Tibial artery (tissue), 4 donors: ENCODE measurements at regions not wholly inside any gene's neighbourhood (a gene's known extent, or its start where the extent isn't known, plus 50 kb on each side); places are given as distances from the start of the nearest gene placed in this dataset.

Source experiments
- DNase-seq, 2 donors: peaks; one replicate each; pipeline ENCODE4 v3.0.0-alpha.2; 2019
- H3K27ac ChIP-seq, 2 donors: fragments of 200-600 bp; sonication (generic) in 1 of 2; 1 replicate in 1 of 2; 2 replicates in 1 of 2; pipeline ENCODE4 v1.5.1; 2018 to 2019; ENCODE audit warnings: mild to moderate bottlenecking in 1 of 2
- H3K27me3 ChIP-seq, 2 donors: fragments of 200-600 bp; sonication (generic) in 1 of 2; one replicate each; pipeline versions ENCODE4 v1.5.1 to v1.6.0; 2016 to 2019
- H3K36me3 ChIP-seq, 3 donors: fragments of 200-600 bp; sonication (generic) in 2 of 3; one replicate each; pipeline ENCODE4 v1.5.1; 2016 to 2019; ENCODE audit warnings: mild to moderate bottlenecking in 2 of 3
- H3K4me1 ChIP-seq, 4 donors: fragments of 200-600 bp; sonication (generic) in 2 of 4; 1 replicate in 3 of 4; 2 replicates in 1 of 4; pipeline ENCODE4 v1.5.1; 2016 to 2019
- H3K4me3 ChIP-seq, 2 donors: fragments of 200-600 bp; sonication (generic) in 1 of 2; 1 replicate in 1 of 2; 2 replicates in 1 of 2; pipeline ENCODE4 v1.5.1; 2018 to 2019; ENCODE audit warnings: mild to moderate bottlenecking in 2 of 2
- H3K9me3 ChIP-seq, 3 donors: fragments of 200-600 bp; sonication (generic) in 1 of 3; one replicate each; pipeline ENCODE4 v1.5.1; 2016 to 2019
- intact Hi-C: fragments of 100-400 bp; cut with DNase I; formaldehyde crosslinking; loops from one replicate; pipeline ENCODE4 v1.15.0; 2023; ENCODE audit warnings: low total_unique reads
- TF ChIP-seq, protein P1 (sequence below), 2 experiments: fragments of 200-600 bp in 1 of 2; fragments of 450-650 bp in 1 of 2; IDR thresholded peaks; one replicate each; pipeline ENCODE4 v1.5.1; 2017 to 2019; ENCODE audit warnings: antibody characterized with exemption in 2 of 2, mild to moderate bottlenecking in 1 of 2, moderate library complexity in 1 of 2

DNA sequence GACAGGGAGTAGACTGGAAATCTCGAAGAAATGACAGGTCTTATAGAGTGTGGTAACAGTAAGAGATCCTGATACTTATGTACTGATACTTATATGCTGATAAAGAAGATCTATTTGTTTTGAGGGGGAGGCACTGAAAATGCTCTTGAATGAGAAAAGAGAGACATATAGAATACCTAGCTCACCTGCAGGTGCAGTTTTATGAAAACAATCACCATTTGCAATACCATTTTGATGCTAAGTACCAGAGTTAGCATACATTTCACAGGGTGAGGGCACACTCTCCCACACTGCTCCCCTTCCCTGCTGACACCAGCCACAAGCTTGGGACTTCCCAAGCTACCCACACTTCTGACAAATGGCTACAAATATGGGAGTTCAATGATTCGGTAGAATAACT is 1490.1 kb upstream of the IGFBP7 start:
- TF ChIP-seq, protein P1, sequence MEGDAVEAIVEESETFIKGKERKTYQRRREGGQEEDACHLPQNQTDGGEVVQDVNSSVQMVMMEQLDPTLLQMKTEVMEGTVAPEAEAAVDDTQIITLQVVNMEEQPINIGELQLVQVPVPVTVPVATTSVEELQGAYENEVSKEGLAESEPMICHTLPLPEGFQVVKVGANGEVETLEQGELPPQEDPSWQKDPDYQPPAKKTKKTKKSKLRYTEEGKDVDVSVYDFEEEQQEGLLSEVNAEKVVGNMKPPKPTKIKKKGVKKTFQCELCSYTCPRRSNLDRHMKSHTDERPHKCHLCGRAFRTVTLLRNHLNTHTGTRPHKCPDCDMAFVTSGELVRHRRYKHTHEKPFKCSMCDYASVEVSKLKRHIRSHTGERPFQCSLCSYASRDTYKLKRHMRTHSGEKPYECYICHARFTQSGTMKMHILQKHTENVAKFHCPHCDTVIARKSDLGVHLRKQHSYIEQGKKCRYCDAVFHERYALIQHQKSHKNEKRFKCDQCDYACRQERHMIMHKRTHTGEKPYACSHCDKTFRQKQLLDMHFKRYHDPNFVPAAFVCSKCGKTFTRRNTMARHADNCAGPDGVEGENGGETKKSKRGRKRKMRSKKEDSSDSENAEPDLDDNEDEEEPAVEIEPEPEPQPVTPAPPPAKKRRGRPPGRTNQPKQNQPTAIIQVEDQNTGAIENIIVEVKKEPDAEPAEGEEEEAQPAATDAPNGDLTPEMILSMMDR (IDR thresholded peaks at IDR 0.05): no peak

DNA sequence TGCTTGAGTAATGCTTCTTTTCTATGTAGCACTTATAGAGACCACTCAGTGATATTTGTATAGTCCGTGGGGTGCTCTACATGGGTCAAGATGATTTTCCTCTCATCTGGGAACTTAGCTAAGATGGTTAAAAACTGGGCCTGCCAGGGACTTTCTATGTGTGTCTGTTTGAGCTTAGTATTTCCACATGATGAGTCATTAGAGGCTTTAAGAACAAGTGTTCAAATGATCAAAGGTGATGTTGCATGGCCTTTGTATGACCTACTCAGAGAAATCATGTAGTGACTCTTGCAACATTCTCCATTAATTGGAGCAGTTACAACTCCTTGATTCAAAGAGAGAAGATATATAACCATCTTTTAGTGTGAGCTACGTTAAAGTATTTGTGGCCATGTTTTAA is 1480.5 kb upstream of the IGFBP7 start:
- Histone ChIP-seq H3K36me3 (no peaks in the 10 kb centered on the region), H3K9me3 (no peaks in the 10 kb centered on the region), H3K4me3 (no peak overlapping the region), H3K4me1 (no peaks in the 10 kb centered on the region), H3K27ac (no peak overlapping the region), H3K27me3 (no peaks in the 10 kb centered on the region)
- DNase-seq: no peak
- intact Hi-C loops: no loop called here
- TF ChIP-seq, protein P1 (IDR thresholded peaks at IDR 0.05): no peak

More for the DNA sequence above, 1490.1 kb upstream of the IGFBP7 start:
- H3K27me3 ChIP-seq: no peaks in the 10 kb centered on the region
- DNase-seq: no peak
- intact Hi-C loops: no loop called here
- H3K9me3 ChIP-seq: no peaks in the 10 kb centered on the region
- H3K4me1 ChIP-seq: no peaks in the 10 kb centered on the region
- no peak overlapping the region for H3K27ac ChIP-seq
- no peak overlapping the region for H3K4me3 ChIP-seq
- H3K36me3 ChIP-seq: no peaks in the 10 kb centered on the region

DNA sequence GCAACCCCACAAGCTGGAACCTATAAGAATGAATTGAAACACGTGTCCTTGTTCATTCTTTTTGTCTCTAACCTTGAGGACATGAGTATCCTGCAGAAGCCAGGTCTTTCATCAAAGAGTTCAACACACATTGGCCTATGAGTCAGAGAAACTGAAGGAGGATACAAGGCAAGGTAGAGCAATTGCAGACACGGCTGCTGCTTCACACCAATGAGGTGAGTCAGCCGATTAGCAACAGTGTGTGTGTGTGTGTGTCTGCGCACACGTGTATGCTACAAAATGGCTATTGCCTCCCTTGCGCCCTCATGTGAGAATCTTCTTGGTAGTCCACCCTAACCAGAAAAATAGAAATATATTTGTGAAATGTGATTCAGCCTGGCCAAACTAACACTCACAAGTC is 1477.7 kb upstream of the IGFBP7 start:
- H3K9me3 ChIP-seq: no peaks in the 10 kb centered on the region
- H3K27ac ChIP-seq: no peak overlapping the region
- H3K36me3 ChIP-seq: no peaks in the 10 kb centered on the region
- intact Hi-C loops: no loop called here
- no peak for DNase-seq
- no peaks in the 10 kb centered on the region for H3K4me1 ChIP-seq
- no peak overlapping the region for H3K4me3 ChIP-seq
- TF ChIP-seq, protein P1 (IDR thresholded peaks at IDR 0.05): no peak
- H3K27me3 ChIP-seq: no peaks in the 10 kb centered on the region

DNA sequence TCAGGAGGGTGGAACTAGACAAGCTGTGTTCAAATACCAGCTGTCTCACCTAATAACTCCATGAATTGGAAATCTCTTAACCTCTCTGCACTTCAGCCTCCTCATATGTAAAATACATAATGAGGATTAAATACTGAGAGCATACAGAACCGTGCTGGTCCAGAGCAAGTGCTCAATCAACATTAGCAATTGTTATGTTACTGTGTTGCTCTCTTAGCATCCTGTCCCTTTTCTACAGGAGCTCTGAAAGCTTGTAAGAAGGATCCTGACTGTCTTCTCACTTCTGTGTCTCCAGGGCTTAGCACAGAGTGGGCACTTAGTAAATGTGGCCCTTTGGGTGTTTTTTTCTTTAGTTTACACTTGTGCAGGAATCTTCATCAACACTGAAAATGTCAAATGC is 1456.1 kb upstream of the IGFBP7 start:
- DNase-seq: no peak
- Histone ChIP-seq H3K27me3 (no peaks in the 10 kb centered on the region), H3K9me3 (no peaks in the 10 kb centered on the region), H3K4me1 (no peaks in the 10 kb centered on the region), H3K36me3 (no peaks in the 10 kb centered on the region), H3K4me3 (no peak overlapping the region), H3K27ac (no peak overlapping the region)
- TF ChIP-seq, protein P1 (IDR thresholded peaks at IDR 0.05): no peak
- intact Hi-C loops: no loop called here

DNA sequence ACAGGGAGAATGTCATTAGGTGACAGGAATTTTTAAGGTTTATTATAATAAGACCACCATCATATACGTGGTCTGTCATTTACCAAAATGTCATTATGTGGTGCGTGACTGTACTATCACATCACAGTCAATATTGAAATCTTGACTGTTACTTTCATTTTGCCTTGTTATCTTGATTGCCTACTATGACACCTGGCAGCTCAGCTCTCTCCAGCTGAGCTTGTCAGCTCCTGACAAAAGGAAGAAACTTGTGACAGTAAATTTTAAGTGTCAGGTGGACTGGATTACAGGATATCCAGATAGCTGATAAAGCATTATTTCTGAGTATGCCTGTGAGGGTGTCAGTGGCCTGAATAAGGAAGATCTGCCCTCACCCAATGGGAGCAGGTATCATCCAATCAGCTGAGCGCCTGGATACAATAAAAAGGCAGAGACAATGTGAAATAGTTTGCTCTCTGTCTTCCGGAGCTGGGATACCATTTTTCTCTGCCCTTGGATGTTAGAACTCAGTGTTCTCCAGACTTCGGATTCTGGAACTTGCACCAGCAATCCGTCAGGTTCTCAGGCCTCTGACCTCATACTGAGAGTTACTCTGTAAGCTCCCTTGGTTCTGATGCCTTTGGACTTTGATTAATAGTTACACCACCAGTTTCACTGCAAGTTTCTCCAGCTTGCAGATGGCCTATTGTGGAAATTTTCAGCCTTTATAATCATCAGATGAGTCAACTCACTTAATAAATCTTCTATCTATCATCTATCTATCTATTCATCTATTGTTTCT is 1454.7 kb upstream of the IGFBP7 start:
- Histone ChIP-seq H3K4me3 (no peak overlapping the region), H3K9me3 (no peaks in the 10 kb centered on the region), H3K36me3 (no peaks in the 10 kb centered on the region), H3K27ac (no peak overlapping the region), H3K4me1 (no peaks in the 10 kb centered on the region), H3K27me3 (no peaks in the 10 kb centered on the region)
- intact Hi-C loops: no loop called here
- TF ChIP-seq, protein P1 (IDR thresholded peaks at IDR 0.05): no peak
- DNase-seq: no peak
